BLaER1 (cell line): ENCODE measurements at regions not wholly inside any gene's neighbourhood (a gene's known extent, or its start where the extent isn't known, plus 50 kb on each side); places are given as distances from the start of the nearest gene placed in this dataset.
A peak's percentile ranks its signal among the peaks of the same experiment; 100 is the strongest.

Experiments used
- H3K27ac ChIP-seq: shearing (Covaris generic); formaldehyde crosslinking; 2 replicates; pipeline ENCODE4 v1.8.1; 2022
- H3K27me3 ChIP-seq: shearing (Covaris generic); formaldehyde crosslinking; 2 replicates; pipeline ENCODE4 v1.8.1; 2022
- H3K36me3 ChIP-seq: shearing (Covaris generic); formaldehyde crosslinking; 2 replicates; pipeline ENCODE4 v1.8.1; 2022
- H3K4me1 ChIP-seq: shearing (Covaris generic); formaldehyde crosslinking; 2 replicates; pipeline ENCODE4 v1.8.1; 2022
- H3K4me2 ChIP-seq: shearing (Covaris generic); formaldehyde crosslinking; 2 replicates; pipeline ENCODE4 v1.8.1; 2022
- H3K4me3 ChIP-seq: shearing (Covaris generic); formaldehyde crosslinking; 2 replicates; pipeline ENCODE4 v1.8.1; 2022
- H3K9ac ChIP-seq: shearing (Covaris generic); formaldehyde crosslinking; 2 replicates; pipeline ENCODE4 v1.8.1; 2022
- H3K9me3 ChIP-seq: shearing (Covaris generic); formaldehyde crosslinking; 2 replicates; pipeline ENCODE4 v1.8.1; 2022
- H4K20me1 ChIP-seq: shearing (Covaris generic); formaldehyde crosslinking; 2 replicates; pipeline ENCODE4 v1.8.1; 2022
- Cebpa-rat ChIP-seq: shearing (Covaris generic); IDR thresholded peaks from 2 replicates; pipeline ENCODE4 v1.8.1; 2022

DNA sequence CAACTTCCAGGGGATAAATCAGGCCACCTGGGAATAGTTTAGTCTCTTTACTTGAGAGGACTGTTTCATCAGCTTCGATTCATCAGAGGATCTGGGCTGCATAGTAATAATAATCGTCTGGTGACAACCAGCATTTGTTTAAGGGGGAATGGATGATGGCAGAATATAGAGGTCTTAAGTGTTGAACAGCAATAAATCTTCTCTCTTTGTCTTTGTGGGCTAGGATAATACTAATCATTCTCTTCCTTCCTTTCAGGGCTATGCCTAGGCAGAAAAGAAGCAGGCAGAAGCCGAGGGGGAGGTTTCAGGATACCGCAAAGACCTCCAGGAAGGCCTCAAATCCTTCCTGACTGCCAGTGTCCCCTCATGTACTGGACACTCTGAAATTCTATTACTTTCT, 150.4 kb upstream of the GAREM1 start:
- Histone ChIP-seq H3K9ac (no peak overlapping the region), H3K27me3 (no peaks in the 10 kb centered on the region), H3K4me1 (no peaks in the 10 kb centered on the region), H3K36me3 (no peaks in the 10 kb centered on the region), H3K9me3 (no peaks in the 10 kb centered on the region), H3K4me2 (no peak overlapping the region), H4K20me1 (no peaks in the 10 kb centered on the region), H3K4me3 (no peak overlapping the region), H3K27ac (no peak overlapping the region)
- TF ChIP-seq Cebpa-rat = no peak

DNA sequence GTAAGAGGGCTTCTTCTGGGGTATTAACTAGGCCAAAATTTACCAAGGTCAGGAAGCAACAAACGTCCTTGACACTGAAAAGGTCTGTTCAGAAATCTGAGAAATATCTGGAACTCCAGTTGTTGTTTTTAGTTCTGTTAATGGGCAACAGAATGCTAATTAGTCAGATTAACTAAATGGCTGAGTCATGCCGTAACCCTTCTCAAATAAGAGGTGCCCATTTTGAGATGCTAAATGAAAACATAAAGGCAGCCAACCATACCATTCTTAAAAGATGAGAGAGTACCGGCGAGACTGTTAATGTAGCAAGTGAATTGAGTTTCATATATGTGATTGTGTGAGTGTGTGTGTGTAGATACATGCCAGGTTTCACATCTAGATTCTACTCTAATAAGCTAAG, 147.9 kb upstream of the GAREM1 start:
- no peaks in the 10 kb centered on the region for H3K36me3 ChIP-seq
- no peaks in the 10 kb centered on the region for H3K4me1 ChIP-seq
- H4K20me1 ChIP-seq = no peaks in the 10 kb centered on the region
- no peak for TF ChIP-seq Cebpa-rat
- H3K4me3 ChIP-seq = no peak overlapping the region
- H3K9ac ChIP-seq = no peak overlapping the region
- H3K27ac ChIP-seq = no peak overlapping the region
- H3K4me2 ChIP-seq = no peak overlapping the region
- no peaks in the 10 kb centered on the region for H3K9me3 ChIP-seq
- no peaks in the 10 kb centered on the region for H3K27me3 ChIP-seq

DNA sequence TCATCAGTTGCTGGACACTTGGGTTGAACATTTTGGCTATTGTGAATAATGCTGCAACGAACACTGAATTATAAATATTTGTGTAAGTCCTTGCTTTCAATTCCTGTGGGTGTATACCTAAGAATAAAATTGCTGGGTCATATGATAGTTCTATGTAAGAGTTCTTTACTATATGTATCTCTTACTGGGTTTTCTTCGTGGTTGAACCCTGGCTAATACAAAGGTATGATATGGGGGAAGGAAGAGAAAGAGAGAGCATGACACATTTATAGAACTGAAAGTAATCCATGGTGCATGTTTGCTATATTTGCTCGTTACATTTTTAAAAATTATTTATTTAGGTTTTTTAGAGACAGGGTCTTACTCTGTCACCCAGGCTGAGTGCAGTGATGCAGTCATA, 143.1 kb upstream of the GAREM1 start:
- Histone ChIP-seq H4K20me1 (no peaks in the 10 kb centered on the region), H3K4me1 (no peaks in the 10 kb centered on the region), H3K4me2 (no peak overlapping the region), H3K27me3 (no peaks in the 10 kb centered on the region), H3K27ac (no peak overlapping the region), H3K36me3 (no peaks in the 10 kb centered on the region), H3K4me3 (no peak overlapping the region), H3K9ac (no peak overlapping the region), H3K9me3 (no peaks in the 10 kb centered on the region)
- TF ChIP-seq Cebpa-rat = no peak

DNA sequence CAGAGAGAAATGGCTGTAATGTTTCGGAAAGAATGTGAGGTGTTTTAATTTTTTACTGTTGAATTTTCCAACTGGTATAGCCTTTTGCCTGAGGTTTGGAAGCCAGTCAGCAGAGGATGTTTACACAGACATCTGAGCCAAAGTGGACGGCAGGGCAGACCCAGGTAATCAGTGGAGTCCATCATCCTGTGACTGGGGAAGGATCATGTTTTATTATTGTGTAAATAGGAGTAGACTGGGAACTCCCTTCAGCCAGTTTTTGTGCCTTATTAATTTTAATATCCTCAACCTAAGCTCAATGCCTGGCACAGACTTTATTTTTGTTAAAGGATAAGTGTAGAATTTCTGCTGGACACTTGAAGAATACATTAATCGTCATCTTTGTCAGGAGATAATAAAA, 142.0 kb upstream of the GAREM1 start:
- no peaks in the 10 kb centered on the region for H3K9me3 ChIP-seq
- no peak overlapping the region for H3K4me3 ChIP-seq
- no peak overlapping the region for H3K9ac ChIP-seq
- no peaks in the 10 kb centered on the region for H3K4me1 ChIP-seq
- no peaks in the 10 kb centered on the region for H3K27me3 ChIP-seq
- H3K27ac ChIP-seq = no peak overlapping the region
- H3K36me3 ChIP-seq = no peaks in the 10 kb centered on the region
- TF ChIP-seq Cebpa-rat = no peak
- H3K4me2 ChIP-seq = no peak overlapping the region
- H4K20me1 ChIP-seq = no peaks in the 10 kb centered on the region

DNA sequence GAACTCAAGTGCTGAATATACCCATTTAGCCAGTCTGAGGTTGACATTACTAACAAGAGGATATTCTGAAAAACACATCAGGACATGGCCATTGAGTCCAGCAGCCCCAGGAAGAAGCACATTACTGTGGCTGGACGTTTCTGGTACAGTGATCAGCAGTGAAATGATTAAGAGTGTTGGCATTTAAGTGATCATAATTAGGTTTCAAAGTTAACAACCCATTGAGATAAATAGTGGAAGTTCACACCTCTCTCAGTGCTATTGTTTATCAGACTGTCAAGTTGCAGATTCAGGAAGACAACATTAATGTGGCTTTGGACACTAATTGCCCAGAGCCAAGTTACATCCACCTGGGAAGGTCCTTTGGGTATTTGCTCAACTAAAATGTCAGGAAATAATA, 139.5 kb upstream of the GAREM1 start:
- H3K27me3 ChIP-seq = no peaks in the 10 kb centered on the region
- no peaks in the 10 kb centered on the region for H3K9me3 ChIP-seq
- no peak for TF ChIP-seq Cebpa-rat
- H3K36me3 ChIP-seq = no peaks in the 10 kb centered on the region
- H3K9ac ChIP-seq = no peak overlapping the region
- no peak overlapping the region for H3K4me3 ChIP-seq
- H3K4me1 ChIP-seq = no peaks in the 10 kb centered on the region
- H4K20me1 ChIP-seq = no peaks in the 10 kb centered on the region
- H3K27ac ChIP-seq = no peak overlapping the region
- no peak overlapping the region for H3K4me2 ChIP-seq

DNA sequence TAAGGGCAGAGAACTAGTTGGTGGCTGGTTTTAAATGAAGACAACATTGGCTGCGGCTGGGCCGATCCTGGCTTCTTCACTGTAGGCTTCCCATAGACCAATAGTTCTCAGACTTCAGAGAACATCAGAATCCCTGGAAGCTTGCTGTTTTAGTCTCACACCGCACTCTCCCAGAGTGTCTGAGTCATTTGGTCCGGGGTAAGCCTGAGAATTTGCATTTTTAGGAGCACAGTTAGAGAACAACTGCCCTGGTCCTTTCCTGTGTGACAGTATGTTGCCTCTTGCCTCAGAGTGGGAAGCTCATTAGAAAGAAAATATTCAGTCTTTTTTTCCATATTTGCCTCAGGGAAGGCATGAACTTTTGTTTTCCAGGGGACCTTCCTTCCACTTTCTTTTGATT, 137.1 kb upstream of the GAREM1 start:
- Histone ChIP-seq H3K27me3 (no peaks in the 10 kb centered on the region), H4K20me1 (no peaks in the 10 kb centered on the region), H3K36me3 (no peaks in the 10 kb centered on the region), H3K27ac (no peak overlapping the region), H3K9me3 (no peaks in the 10 kb centered on the region), H3K4me2 (no peak overlapping the region), H3K4me3 (no peak overlapping the region), H3K9ac (no peak overlapping the region), H3K4me1 (no peaks in the 10 kb centered on the region)
- no peak for TF ChIP-seq Cebpa-rat

DNA sequence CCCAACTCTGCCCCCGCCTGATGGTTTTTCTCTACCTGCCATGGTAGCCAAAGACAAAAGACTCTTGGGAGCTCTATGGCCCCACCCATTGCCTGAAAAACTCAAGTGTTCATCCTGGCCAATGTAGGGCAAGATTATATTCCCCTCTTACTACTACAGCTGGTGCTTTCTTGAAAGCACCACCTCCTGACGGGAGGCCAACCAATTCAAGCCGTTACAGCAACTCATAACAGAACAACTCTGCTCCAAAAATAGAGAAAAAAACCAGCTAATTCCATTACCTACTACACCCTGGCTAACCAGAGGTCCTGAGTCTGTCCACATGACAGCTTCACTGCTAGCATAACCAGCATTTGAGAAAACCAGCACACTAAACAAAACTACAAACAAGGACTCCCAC, 127.5 kb upstream of the GAREM1 start:
- H3K27ac ChIP-seq = no peak overlapping the region
- H3K27me3 ChIP-seq = no peaks in the 10 kb centered on the region
- no peak overlapping the region for H3K4me2 ChIP-seq
- no peak overlapping the region for H3K4me3 ChIP-seq
- H3K9ac ChIP-seq = no peak overlapping the region
- no peaks in the 10 kb centered on the region for H3K36me3 ChIP-seq
- H3K4me1 ChIP-seq = 0 out of 2 replicates have a peak, but pooled peaks cover 4% of the 10 kb centered on the region
- TF ChIP-seq Cebpa-rat = no peak
- H3K9me3 ChIP-seq = peaks cover 7% of the 10 kb centered on the region; the same call in 1 of the 2 replicates
- no peaks in the 10 kb centered on the region for H4K20me1 ChIP-seq

DNA sequence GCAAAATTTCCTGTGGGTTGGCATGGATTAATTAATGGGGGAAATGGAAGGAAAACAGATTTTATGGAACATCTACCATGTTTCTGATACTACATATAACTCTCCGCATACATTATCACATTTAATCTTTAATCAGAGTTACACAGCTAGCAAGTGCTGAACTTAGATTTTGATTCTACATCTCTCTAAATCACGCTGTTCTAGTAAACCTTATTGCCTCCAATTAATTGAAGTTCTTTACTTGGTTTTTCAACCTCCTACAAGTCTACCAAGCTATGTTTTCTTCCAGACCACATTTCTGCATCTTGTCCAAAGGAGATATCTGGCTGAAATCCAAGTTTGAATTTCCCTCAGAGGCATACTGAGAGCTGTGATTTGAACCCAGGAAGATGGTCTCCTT, 125.8 kb upstream of the GAREM1 start:
- TF ChIP-seq Cebpa-rat = no peak
- no peaks in the 10 kb centered on the region for H3K27me3 ChIP-seq
- H3K9ac ChIP-seq = no peak overlapping the region
- H3K4me3 ChIP-seq = no peak overlapping the region
- no peaks in the 10 kb centered on the region for H3K36me3 ChIP-seq
- no peaks in the 10 kb centered on the region for H4K20me1 ChIP-seq
- no peaks in the 10 kb centered on the region for H3K4me1 ChIP-seq
- no peak overlapping the region for H3K4me2 ChIP-seq
- H3K9me3 ChIP-seq = peaks cover 7% of the 10 kb centered on the region; the same call in 1 of the 2 replicates
- no peak overlapping the region for H3K27ac ChIP-seq

DNA sequence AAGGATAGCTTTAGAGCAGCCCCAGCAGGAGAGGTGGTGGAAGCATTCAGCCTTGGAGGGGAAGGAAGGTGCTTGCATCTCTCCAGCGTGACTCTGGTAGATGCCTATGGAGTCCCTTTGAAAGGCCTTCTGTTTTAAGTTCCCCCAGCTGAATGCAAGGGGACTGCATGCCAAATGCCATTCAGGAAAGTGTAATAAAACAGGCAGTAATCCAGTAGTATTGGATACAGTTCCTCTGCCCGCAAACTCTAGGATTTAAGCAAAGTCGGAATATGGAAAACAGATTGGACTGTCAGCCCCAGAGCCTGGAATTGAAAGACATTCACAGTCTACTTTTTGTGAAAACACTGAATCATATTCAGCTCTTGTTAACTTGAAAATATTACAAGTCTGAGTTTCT, 125.2 kb upstream of the GAREM1 start:
- no peak for TF ChIP-seq Cebpa-rat
- no peak overlapping the region for H3K4me3 ChIP-seq
- no peaks in the 10 kb centered on the region for H3K36me3 ChIP-seq
- no peak overlapping the region for H3K27ac ChIP-seq
- H4K20me1 ChIP-seq = no peaks in the 10 kb centered on the region
- peaks cover 7% of the 10 kb centered on the region; the same call in 1 of the 2 replicates for H3K9me3 ChIP-seq
- H3K27me3 ChIP-seq = no peaks in the 10 kb centered on the region
- no peak overlapping the region for H3K4me2 ChIP-seq
- H3K4me1 ChIP-seq = no peaks in the 10 kb centered on the region
- no peak overlapping the region for H3K9ac ChIP-seq

DNA sequence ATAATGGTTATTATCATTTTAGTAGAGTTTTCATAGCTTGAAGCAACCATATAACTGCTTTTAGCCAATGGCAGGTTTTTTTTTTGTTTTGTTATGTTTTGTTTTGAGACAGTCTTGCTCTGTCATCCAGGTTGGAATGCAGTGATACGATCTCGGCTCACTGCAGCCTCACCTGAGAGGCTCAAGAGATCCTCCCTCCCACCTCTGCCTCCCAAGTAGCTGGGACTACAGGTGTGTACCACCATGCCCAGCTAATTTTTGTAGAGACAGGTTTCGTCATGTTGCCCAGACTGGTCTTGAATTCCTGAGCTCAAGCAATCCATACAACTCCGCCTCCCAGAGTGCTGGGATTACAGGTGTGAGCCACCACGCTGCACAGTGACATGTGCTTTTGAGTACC, 117.5 kb upstream of the GAREM1 start:
- no peak overlapping the region for H3K9ac ChIP-seq
- no peaks in the 10 kb centered on the region for H4K20me1 ChIP-seq
- H3K4me3 ChIP-seq = no peak overlapping the region
- H3K36me3 ChIP-seq = no peaks in the 10 kb centered on the region
- no peaks in the 10 kb centered on the region for H3K27me3 ChIP-seq
- peaks cover 28% of the 10 kb centered on the region for H3K4me1 ChIP-seq
- no peak overlapping the region for H3K4me2 ChIP-seq
- no peak overlapping the region for H3K27ac ChIP-seq
- H3K9me3 ChIP-seq = peaks cover 12% of the 10 kb centered on the region
- TF ChIP-seq Cebpa-rat = no peak

DNA sequence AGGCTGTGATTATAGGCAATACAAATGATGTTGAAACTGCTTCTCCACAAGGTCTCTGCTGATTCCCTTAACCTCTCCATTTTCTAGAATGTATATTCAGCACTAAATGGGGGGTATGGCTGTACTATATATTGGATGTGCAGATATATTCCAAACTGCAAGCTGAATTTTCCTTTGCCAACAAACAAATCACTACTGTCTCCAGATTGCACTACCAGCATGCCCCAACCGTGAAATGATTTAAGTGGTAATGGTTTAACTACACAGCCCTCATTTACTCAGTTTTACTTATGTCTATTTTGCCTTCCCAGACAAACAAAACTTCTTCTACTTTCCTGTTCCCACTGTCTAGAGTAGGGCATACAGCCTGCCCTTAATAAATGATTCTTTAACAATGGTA, 112.7 kb upstream of the GAREM1 start:
- TF ChIP-seq Cebpa-rat = no peak
- H3K9me3 ChIP-seq = peaks cover 16% of the 10 kb centered on the region

More for the DNA sequence above, 112.7 kb upstream of the GAREM1 start:
- H3K4me1 ChIP-seq = peaks cover 38% of the 10 kb centered on the region
- no peak overlapping the region for H3K4me3 ChIP-seq
- H3K27ac ChIP-seq = no peak overlapping the region
- H3K36me3 ChIP-seq = no peaks in the 10 kb centered on the region
- H3K9ac ChIP-seq = no peak overlapping the region
- no peaks in the 10 kb centered on the region for H4K20me1 ChIP-seq
- 0 out of 2 replicates have a peak overlapping the region, but pooled peaks have one; percentile 0 for H3K4me2 ChIP-seq
- no peaks in the 10 kb centered on the region for H3K27me3 ChIP-seq
